GM21528 (cell line): ENCODE measurements at regions not wholly inside any gene's neighbourhood (a gene's known extent, or its start where the extent isn't known, plus 50 kb on each side); places are given as distances from the start of the nearest gene placed in this dataset.

ENCODE experiments used
- ATAC-seq: cut with Tn5 transposase; IDR thresholded peaks from one replicate; pipeline ENCODE4 v1.9.1; 2021; ENCODE audit warnings: mild to moderate bottlenecking, moderate library complexity; ENCODE audit not compliant: unreplicated experiment, low FRiP score

DNA sequence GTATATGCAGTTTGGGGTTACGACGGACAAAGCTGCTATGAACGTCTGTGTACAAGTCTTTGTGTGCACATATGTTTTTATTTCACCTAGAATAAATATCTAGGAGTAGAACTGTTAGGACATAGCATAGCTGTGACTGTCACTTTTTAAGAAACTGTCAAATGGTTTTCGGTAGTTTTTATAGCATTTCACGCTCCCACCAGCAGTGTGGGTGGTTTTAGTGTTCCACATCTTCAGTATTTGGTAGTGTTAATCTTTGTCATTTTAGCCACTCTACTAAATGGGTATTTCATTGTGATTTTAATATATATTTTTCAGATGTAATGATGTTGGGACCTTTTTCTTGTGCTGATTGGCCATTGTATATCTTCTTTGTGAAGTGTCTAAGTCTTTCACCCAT, 109.1 kb upstream of the BCAT1 start:
- ATAC-seq = no peak

DNA sequence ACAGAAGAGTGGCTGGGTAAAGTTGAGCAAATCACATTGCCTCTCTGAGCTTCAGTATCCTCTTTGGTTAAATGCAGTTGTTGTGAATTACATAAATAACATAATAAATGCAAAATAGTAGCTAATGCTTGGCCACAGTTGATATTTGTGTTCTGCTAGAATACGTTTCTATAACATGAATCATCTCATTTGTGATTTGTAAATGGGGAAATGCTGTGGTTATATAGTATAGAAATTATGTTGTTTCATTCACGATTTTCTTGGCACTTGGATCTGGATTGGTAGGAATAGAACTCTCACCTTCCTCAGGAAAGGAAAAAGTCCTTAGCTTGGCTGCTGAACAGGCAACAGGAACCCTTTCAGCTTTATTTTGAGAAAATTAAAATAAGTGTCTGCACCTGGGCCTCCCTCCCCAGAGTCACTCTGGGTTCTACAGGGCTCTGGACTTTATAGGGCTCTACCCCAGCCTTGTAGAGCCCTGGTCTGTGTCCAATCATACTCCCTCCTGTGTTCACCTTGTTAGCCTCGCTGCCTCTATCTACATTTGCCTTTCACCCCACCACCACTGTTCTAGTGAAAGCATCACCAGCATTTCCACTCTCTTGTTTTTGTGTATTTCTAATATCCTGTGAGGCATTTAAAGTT, 107.7 kb upstream of the BCAT1 start:
- no peak for ATAC-seq

DNA sequence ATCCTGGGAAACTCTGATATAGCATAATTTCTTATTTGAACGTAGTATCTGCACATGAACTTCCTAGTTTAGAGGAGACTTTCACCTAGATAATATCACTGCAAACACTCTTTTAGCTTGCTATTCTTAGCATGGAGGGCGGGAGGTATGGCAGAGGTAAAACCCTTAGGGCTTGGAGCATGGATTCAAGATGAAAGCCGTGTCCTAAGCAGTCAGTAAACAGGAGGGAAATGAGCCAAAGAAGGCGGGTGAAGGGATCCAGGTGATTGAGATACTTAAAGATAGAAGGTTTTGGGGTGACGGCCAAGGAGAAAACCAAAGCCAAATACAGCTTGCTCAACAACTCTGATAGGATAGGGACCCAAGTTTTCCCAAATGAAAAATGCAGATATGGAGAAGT, 107.1 kb upstream of the BCAT1 start:
- ATAC-seq = no peak

DNA sequence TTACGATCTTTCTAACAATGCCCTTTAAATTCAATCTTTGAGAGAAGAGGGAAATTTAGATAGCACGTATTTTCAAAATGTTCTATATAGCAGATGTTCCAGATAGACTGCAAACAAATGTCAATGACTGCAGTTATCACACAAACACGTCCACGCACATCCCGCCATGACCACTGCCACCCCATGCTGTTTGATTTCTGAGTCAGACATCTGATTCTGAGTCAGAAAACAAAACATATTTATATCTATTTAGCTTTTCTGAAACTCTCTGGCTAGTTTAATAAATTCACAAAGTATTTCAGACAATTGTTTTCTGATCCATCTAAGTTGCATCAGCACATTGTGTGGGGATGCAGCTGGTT, 105.9 kb upstream of the BCAT1 start:
- ATAC-seq = no peak

DNA sequence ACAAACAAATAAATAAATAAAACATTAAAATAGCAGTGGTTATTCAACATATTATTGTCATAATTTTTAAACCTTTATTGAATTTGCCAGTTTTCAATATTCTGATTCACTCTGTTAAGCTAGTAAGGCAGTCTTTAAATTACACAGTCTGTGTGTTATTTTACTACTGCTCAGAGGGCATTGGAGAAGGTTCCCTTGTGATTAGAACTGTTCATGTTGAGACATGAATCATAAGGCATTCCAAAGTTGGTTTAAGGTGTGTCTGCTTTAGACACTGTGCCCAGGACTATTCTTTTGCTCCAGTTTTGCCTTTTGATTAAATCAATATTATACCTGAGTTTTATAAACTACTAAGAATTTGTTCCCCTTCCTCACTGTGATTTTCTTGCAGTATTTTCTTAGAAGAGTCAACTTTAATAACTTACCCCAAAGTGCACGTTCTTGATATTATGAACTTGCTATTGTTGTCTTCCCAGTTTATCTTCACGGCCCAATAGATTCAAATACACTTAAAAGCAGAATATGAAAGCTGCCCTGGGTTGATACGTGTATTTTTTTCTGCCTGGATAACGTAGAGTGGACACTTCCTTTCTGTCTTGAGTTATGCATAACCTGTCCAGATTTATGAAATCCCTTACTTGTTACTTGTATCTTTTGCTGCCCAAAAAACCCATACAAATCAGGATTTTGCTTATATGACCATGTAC, 105.3 kb upstream of the BCAT1 start:
- no peak for ATAC-seq

DNA sequence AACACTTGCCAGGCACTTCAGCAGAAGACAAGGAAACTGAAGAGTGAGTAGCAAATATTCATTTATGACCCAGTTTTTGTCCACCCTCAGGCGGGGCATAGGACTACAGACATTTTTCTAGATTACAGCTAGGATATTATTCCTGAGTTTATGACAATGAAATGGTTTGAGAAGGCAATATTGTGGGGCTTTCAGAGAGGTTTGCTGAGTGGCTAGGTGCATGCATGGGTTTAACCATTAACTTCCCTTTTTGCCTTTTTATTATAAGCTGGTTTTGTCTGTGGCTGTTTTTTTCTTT, 104.0 kb upstream of the BCAT1 start:
- ATAC-seq = peak; percentile 1

DNA sequence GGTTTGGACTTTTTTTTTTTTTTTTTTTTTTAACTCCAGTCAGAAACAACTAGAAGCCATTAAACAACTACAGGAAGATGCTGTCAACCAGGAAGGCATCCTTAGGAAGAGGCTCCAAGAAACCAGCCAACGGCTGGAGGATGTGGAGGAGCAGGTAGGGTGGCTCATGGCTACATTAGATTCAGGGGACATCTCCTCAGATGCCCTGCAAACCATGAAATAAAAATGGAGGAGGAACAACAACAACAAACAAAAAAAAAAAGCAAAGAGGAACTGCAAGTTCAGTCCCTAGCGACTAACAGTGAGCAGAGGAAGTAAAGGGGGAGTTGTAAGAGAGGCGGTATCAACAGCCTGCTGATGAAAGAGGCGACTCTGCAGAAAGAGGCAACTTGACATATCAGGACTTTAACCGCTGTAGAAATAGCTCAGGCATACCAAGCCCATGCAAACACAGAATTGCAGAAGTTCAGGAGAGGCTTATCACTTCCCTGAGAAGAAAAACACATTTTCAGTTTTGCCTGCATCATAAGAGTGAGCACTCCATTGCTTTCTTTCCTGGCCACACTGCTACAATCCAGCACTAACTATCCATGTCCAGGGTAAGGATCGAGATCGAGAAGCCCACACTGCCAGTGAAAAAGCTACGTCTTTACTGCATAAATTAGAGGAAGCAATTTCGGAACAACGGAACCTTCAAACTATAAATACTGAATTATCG, 103.5 kb upstream of the BCAT1 start:
- peak; percentile 80 for ATAC-seq

DNA sequence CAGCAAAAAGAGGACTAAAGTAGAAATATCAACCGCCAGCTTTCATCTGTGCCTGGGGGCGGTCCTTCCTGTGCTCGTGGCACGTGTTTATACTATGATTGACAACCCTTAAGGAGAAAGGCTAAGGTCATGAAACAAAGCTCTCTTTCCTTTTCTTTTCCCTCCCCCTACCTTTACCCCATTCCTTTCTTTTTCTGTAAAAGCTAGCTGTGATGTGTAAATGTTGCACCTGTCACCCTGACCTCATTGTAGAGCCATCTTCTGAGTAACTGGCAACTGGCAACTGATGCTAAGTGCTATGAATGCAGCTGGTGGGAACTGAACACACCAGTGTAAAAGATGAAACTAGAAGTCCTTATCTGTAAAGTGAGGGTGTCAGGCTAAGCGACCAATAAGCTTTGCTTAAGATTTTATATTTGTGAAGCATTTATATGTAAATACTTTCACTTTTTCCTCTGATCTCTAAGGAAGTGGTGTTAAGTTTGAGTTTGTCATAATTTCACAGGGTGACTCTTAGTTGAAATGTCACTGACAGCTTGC, 102.8 kb upstream of the BCAT1 start:
- peak; percentile 62 for ATAC-seq

DNA sequence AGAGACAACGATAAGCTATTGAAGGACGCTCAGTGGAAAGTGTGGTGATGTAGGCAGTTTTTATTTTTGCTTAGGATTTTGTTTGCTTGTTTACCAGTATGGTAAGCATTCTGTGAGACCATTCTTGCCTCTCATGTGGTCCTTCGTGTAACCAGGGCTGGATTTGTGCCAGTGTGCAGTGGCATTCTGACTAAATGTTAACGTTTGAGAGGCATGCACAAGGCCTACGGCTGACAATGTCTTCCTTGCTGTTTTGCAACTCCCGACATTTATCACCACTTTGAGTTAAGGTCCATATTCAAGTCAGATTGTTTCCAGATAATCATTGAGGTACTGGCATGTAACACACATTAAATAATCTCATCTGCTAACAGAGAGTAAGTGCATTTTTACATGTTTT, 102.3 kb upstream of the BCAT1 start:
- no peak for ATAC-seq

DNA sequence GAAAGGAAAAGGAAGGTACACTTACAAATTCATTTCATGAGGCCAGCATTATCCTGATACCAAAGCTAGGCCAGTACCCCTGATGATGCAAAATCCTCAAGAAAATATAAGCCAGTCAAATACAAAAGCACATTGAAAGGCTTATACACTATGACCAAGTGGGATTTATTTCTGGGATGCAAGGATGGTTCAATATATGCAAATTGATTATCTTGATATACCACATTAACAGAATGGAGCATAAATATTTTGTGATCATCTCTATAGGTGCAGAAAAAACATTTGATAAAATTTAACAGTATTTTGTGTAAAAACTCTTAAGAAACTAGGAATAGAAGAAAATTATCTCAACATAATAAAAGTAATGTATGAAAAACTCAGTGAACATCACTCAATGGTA, 97.0 kb upstream of the BCAT1 start:
- ATAC-seq = no peak

DNA sequence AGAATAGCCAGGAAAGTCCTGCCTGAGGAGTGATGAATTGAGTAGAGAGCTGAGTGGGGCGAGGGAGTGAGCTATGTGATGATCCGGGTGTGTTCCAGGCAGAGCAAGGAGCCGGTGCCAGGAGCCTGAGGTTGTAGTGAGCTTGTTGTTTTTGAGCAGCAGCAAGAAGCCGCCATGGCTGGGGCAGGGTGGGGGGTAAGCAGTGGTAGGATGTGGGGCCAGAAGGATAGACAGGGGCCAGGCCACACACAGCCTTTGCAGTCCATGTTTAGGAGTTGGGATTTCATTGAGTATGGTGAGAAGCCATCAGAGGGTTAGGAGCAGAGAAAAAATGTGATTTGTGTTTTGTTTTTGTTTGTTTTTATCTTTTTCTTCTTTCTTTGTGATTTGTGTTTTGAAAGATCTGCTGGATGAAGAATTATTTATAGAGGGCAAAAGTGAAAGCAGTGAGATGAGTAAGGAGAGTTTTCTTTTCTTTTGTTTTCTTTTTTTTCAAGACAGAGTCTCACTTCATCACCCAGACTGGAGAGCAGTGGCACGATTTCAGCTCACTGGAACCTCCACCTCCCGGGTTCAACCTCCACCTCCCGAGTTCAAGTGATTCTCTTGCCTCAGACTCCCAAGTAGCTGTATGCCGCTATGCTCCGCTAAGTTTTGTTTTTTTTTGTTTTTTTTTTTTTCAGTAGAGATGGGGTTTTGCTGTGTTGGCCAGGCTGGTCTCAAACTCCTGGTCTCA, 92.3 kb upstream of the BCAT1 start:
- ATAC-seq = peak; percentile 70

DNA sequence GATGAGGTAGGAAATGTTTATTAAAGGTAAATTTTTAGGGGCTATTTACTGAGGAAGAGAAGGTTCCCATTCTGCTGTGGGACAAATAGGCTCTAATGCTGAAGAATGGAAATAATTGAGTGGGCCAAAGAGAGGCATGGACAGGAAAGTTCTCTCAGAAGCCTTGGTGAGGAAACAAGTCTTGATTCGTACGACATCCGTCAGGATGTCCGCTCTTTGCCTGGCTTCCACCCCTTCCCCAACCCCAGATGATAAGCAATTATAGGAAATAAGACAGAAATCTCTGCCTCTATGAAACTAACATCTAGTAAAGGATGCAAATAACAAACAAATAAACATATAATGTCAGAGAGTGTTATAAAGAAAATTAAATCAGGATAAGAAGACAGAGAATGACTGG, 91.7 kb upstream of the BCAT1 start:
- no peak for ATAC-seq

DNA sequence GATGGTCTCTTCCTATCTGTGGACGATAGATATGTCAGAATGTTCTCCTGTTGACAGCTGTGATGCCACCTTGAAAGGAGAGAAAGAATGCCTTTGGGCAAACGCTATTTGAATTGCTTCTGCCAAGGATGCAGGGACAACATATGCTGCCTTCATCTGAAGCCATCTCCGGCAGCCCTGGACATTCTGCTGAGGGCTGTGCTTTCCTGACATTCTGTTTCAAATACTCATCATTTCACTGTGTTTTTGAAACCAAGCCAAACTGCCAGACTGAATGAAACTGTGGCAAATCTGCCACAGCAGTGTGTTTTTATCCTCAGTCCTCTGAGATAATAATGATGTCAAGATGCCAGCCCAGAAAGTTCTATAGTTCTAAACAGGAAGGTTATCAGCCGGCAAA, 85.8 kb upstream of the BCAT1 start:
- ATAC-seq = no peak

DNA sequence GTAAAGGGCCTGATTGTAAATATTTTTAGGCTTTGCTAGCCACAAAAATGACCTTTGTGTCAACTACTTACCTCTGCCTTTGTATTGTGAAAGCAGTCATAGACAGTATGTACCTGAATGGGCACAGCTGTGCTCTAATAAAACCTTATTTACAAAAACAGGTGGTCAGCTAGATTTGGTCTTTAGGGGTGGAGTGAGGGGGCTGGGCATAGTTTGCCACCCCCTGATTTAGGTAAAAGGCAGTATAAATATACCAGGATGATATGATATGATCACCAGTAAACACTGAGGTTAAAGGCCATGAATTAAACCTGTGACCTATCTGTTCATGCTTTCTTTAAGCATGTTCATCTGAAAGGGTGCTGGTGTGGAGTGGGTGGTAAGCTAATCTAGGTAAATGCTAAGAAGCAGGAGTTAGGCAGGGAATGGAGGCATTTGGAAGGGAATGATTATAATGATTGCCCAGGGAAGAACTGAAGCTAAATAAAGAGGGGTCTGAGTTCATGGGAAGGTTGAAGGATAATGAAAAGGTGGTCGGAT, 77.1 kb upstream of the BCAT1 start:
- ATAC-seq = no peak

DNA sequence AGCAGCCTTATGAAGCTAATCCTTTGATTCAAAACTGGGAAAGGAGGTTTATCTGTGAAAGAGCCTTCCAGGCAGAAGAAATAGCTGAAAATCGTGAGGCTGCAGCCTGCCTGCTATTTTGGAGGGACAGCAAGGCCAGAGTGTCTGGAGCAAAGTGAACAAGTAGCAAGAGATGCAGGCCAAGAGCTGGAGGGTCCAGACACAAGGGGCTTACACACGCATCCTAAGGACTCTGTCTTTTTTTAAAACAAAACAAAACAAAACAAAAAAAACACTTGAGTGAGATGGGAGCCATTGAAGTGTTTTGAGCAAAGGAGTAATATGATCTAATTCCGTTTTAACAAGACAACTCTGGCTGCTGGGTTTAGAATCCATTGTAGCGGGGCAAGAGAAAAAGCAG, 76.4 kb upstream of the BCAT1 start:
- no peak for ATAC-seq

DNA sequence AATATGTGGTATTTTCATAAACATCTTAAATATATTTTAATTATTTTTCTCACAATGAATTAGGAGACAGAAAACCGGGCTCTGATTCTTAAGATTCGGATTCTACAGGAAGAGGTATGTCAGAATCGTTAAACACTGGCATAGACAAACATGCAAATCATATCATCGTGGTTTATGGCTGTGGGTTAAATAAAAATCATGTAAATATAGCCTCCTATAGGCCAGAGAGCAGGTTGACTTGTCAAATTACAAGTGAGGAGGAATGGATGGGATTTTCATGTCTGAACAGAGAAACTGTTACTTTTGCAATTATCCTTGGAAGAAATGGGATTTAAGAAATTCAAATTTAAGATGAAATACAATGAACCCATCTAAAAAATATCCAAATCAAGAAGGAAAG, 74.9 kb upstream of the BCAT1 start:
- ATAC-seq = no peak

DNA sequence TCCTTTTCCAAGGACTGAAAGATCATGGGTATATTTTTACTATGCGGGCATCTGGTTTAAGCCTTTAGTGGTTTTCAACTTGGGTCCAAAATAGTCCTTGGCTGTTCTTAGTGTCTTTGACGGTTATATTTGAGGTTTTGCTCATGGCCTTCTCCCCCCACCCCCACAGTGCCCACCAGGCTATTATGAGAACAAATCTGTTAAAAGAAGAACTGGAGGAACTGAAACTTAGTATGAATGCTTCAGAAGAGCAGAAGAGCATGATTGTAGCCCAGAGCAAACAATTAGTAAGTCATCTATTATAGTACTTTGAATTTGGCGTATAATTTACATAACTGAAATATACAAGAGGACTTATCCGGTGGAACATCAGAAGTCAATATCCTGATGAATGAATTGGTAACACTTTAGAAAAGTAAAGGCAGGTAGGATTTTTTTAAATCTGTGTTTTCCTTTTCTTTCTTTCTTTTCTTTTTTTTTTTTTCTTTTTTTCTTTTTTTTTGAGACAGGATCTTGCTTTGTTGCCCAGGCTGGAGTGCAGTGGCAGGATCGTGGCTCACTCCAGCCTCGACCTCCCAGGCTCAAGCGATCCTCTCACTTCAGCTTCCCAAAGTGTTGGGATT, 71.8 kb upstream of the BCAT1 start:
- peak; percentile 84 for ATAC-seq

DNA sequence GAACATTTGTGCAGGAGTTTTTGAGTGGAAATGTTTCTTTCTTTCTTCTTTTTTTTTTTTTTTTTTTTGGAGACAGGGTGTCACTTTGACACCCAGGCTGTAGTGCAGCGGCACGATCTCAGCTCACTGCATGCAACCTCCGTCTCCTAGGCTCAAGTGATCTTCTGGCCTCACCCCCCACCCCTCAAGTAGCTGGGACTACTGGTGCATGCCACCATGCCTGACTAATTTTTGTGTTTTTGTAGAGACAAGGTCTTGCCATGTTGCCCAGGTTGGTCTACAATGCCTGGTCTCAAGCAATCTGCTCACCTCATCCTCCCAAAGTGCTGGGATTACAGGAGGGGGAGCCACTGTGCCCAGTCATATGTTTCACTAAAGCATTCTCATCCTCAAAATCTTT, 69.2 kb upstream of the BCAT1 start:
- ATAC-seq = no peak

DNA sequence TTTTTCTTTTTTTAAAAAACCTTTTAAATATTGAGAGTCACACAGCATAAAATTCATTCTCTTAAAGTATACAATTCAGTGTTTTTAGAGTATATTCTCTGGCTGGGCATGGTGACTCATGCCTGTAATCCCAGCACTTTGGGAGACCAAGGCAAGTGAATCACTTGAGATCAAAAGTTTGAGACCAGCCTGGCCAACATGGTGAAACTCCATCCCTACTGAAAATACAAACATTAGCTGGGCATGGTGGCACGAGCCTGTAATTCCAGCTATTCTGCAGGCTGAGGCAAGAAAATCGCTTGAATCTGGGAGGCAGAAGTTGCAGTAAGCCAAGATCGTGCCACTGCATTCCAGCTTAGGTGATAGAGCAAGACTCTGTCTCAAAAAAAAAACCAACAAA, 68.4 kb upstream of the BCAT1 start:
- no peak for ATAC-seq

DNA sequence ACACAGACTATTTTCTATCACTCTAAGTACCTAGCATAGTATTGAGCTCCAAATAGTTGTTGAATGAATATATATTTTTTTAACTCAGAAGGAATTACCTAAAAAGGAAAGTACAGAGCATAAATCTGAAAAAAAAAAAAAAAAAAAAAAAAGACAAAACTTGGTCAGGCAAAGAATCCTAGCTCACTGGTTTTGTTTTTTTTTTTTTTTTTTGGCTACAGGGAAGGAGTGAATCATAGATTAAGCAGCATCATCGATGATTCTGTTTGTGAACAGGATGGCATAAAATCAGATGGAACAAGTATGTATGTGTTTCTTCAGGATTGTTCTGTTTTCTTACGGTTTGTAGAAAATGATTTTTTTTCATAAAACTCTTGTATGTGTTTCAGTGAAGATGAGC, 66.1 kb upstream of the BCAT1 start:
- ATAC-seq = no peak

DNA sequence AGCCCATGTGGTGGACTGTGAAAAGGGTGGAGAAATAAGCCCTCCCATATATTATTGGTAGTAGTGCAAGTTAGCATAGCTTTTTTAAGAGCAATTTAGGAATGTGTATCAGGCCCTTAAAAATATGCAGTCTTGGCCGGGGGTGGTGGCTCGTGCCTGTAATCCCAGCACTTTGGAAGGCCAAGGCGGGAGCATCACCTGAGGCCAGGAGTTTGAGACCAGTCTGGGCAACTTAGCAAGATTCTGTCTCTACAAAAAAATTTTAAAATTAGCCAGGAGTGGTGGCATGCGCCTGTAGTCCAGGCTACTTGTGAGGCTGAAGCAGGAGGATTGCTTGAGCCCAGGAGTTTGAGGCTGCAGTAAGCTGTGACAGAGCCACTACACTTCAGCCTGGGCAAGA, 64.2 kb upstream of the BCAT1 start:
- no peak for ATAC-seq
